Right lobe of liver (tissue), 6 donors: ENCODE measurements at regions not wholly inside any gene's neighbourhood (a gene's known extent, or its start where the extent isn't known, plus 50 kb on each side); places are given as distances from the start of the nearest gene placed in this dataset.

Experiments
- ATAC-seq, 4 donors: fragments of 200-7000 bp; cut with Tn5 transposase; one replicate each; pipeline ENCODE4 v1.9.1; 2020; ENCODE audit warnings: mild to moderate bottlenecking in 4 of 4, moderate library complexity in 4 of 4
- DNase-seq, 3 donors: peaks; one replicate each; pipeline ENCODE4 v3.0.0-alpha.2; 2020
- H3K27ac ChIP-seq, 3 donors: fragments of 200-600 bp; one replicate each; pipeline ENCODE4 v1.8.0; 2022
- H3K27me3 ChIP-seq, 2 donors: fragments of 200-600 bp; one replicate each; pipeline ENCODE4 v1.8.0; 2022
- H3K36me3 ChIP-seq, 4 donors: fragments of 200-600 bp; sonication (generic) in 1 of 4; one replicate each; pipeline versions ENCODE4 v1.5.1 to v1.8.0; 2017 to 2022; ENCODE audit warnings: control low read depth in 1 of 4
- H3K4me1 ChIP-seq, 4 donors: fragments of 200-600 bp; sonication (generic) in 1 of 4; one replicate each; pipeline versions ENCODE4 v1.5.1 to v1.8.0; 2017 to 2022; ENCODE audit warnings: control low read depth in 1 of 4
- H3K4me3 ChIP-seq, 3 donors: fragments of 200-600 bp; one replicate each; pipeline ENCODE4 v1.8.0; 2022
- H3K9me3 ChIP-seq, 4 donors: fragments of 200-600 bp; sonication (generic) in 1 of 4; one replicate each; pipeline versions ENCODE4 v1.5.1 to v1.8.0; 2017 to 2022; ENCODE audit warnings: control low read depth in 1 of 4
- POLR2A ChIP-seq: fragments of 450-650 bp; IDR thresholded peaks from one replicate; pipeline ENCODE4 v1.6.1; 2017; ENCODE audit warnings: antibody characterized with exemption, mild to moderate bottlenecking
- WGBS: methylation state at CpG from one replicate; pipeline ENCODE4 v1.1.6; 2018; ENCODE audit warnings: low coverage, low lambda C conversion rate; ENCODE audit not compliant: insufficient coverage; ENCODE audit errors: missing lambda C conversion rate; 5-methylcytosine and 5-hydroxymethylcytosine counted together
- intact Hi-C, 2 donors: fragments of 100-400 bp; cut with DNase I; formaldehyde crosslinking; loops; one replicate each; pipeline versions ENCODE4 v1.11.2 to v1.14.1; 2022
- TF ChIP-seq, protein P1 (sequence below), 4 donors: fragments of 200-600 bp in 3 of 4; fragments of 450-650 bp in 1 of 4; IDR thresholded peaks; one replicate each; pipeline versions ENCODE4 v1.5.1 to v1.8.0; 2016 to 2022; ENCODE audit warnings: antibody characterized with exemption in 4 of 4, mild to moderate bottlenecking in 2 of 4
- donor health status: DM: no; HTN: yes; CAD: no.
- donor health status: DM: no; HTN: no; CAD: no.
- donor health status: DM: no; HTN: no; CAD: no.
- donor health status: DM: no; HTN: yes; CAD: no.
- donor health status: DM: no; HTN: yes; CAD: no.

DNA sequence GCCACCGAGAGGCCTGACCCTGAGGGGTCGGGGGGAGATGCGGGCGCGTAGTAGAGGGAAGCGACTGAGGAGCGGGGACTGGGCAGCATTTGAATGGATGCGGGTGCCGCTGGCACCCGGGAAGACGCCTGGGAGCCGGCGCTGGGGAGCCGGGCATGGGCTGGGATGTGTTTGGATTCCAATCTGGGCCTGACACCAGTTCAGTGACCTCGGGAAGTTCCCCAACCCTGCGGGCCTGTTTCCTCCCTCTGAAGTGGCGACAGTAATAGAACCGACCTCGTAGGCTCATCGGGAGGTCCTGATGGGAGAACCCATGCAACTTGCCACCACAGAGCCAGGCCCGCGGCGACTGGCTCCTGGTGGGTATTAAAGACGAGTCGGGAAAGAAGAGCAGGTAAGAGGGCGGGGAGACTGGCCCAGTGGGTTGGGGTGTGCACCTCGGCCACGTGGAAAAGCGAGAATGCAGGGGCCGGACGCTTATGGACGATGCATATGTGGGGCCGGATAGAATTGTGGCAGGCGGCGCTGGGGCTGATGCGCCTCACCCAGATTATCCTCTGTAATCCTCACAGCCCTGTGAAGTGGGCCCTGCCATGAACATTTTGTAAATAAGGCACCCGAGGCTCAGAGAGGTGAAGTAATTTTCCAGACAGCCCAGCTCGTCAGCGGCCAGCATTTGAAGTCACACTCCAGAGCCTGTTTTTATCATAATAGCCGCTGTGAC lies 105.8 kb downstream of the SLC16A1 start:
- Histone ChIP-seq H3K4me1 (no peaks in the 10 kb centered on the region), H3K9me3 (no peaks in the 10 kb centered on the region), H3K4me3 (peak overlapping the region; percentile 13 to 42 (median 28)), H3K27ac (no peak overlapping the region), H3K27me3 (peaks cover 0 to 11% of the 10 kb centered on the region in 2 donors), H3K36me3 (no peaks in the 10 kb centered on the region)
- peak; percentile 31 to 67 (median 58) for ATAC-seq
- WGBS: 37% methylated on average over 26 of the region's 40 CpGs
- no peak for DNase-seq
- TF ChIP-seq, protein P1, sequence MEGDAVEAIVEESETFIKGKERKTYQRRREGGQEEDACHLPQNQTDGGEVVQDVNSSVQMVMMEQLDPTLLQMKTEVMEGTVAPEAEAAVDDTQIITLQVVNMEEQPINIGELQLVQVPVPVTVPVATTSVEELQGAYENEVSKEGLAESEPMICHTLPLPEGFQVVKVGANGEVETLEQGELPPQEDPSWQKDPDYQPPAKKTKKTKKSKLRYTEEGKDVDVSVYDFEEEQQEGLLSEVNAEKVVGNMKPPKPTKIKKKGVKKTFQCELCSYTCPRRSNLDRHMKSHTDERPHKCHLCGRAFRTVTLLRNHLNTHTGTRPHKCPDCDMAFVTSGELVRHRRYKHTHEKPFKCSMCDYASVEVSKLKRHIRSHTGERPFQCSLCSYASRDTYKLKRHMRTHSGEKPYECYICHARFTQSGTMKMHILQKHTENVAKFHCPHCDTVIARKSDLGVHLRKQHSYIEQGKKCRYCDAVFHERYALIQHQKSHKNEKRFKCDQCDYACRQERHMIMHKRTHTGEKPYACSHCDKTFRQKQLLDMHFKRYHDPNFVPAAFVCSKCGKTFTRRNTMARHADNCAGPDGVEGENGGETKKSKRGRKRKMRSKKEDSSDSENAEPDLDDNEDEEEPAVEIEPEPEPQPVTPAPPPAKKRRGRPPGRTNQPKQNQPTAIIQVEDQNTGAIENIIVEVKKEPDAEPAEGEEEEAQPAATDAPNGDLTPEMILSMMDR (IDR thresholded peaks at IDR 0.05): no peak
- no peak for TF ChIP-seq POLR2A
- intact Hi-C loops: no loop called here

DNA sequence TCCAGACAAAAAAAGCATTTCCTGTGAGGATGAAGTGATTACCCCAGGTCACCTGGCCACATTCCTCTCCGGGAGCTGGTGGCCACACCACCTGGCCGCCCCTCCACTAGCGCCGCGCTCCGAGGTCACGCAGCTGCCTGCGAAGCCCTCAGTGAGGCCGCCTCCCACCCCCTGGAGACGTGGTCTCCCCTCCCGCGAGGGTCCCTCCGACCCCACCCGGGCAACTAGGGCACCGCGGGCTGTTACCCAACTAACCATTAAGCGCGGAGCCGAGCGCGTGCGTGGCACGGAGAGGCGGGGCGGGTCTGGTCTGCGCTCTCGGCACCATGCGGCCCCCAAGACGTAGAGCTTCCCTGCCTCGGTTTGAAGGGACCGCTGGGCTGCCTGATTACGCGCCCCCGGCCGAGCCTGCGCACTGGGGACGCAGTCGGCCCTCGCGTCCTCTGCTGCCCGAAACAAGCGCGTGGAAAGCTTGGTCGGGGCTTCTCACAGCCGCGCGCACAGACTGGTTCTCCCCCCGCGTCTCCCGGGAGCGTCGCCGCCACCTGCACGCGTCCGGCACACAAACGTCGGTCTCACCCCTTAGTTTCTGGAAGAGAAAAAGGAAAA lies 106.5 kb downstream of the SLC16A1 start:
- DNase-seq: peak in 1 of 3 donors; percentile 23
- no peaks in the 10 kb centered on the region for H3K36me3 ChIP-seq
- no peaks in the 10 kb centered on the region for H3K4me1 ChIP-seq
- no peak overlapping the region for H3K27ac ChIP-seq
- TF ChIP-seq, protein P1 (IDR thresholded peaks at IDR 0.05): no peak
- TF ChIP-seq POLR2A: no peak
- intact Hi-C loops: no loop called here
- 0% methylated on average over 1 of the region's 58 CpGs for WGBS
- no peaks in the 10 kb centered on the region for H3K9me3 ChIP-seq
- peak overlapping the region; percentile 13 to 42 (median 28) for H3K4me3 ChIP-seq
- peak; percentile 37 to 61 (median 50) for ATAC-seq
- H3K27me3 ChIP-seq: peaks cover 0 to 11% of the 10 kb centered on the region in 2 donors

DNA sequence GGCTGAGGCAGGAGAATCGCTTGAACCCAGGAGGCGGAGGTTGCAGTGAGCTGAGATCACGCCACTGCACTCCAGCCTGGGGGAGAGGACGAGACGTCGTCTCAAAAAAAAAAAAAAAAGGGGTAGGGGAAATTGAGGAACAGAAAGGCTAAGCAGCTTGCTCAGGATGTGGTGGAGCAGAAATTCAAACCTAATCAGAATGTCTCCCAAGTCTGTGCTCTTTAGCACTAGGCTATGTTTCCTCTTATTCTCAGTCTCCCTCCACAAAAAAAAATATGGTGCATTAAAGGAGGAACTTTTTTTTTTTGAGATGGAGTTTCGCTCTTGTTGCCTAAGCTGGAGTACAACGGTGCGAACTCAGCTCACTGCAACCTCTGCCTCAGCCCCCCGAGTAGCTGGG lies 114.2 kb downstream of the SLC16A1 start:
- Histone ChIP-seq H3K9me3 (no peaks in the 10 kb centered on the region), H3K4me3 (no peak overlapping the region), H3K4me1 (no peaks in the 10 kb centered on the region), H3K27me3 (no peaks in the 10 kb centered on the region), H3K36me3 (no peaks in the 10 kb centered on the region), H3K27ac (no peak overlapping the region)
- intact Hi-C loops: no loop called here
- no peak for DNase-seq
- WGBS: 63% methylated on average over 10 of the region's 10 CpGs
- TF ChIP-seq, protein P1 (IDR thresholded peaks at IDR 0.05): no peak
- TF ChIP-seq POLR2A: no peak
- peak in 3 of 4 donors; percentile 52 to 75 (median 62) for ATAC-seq

DNA sequence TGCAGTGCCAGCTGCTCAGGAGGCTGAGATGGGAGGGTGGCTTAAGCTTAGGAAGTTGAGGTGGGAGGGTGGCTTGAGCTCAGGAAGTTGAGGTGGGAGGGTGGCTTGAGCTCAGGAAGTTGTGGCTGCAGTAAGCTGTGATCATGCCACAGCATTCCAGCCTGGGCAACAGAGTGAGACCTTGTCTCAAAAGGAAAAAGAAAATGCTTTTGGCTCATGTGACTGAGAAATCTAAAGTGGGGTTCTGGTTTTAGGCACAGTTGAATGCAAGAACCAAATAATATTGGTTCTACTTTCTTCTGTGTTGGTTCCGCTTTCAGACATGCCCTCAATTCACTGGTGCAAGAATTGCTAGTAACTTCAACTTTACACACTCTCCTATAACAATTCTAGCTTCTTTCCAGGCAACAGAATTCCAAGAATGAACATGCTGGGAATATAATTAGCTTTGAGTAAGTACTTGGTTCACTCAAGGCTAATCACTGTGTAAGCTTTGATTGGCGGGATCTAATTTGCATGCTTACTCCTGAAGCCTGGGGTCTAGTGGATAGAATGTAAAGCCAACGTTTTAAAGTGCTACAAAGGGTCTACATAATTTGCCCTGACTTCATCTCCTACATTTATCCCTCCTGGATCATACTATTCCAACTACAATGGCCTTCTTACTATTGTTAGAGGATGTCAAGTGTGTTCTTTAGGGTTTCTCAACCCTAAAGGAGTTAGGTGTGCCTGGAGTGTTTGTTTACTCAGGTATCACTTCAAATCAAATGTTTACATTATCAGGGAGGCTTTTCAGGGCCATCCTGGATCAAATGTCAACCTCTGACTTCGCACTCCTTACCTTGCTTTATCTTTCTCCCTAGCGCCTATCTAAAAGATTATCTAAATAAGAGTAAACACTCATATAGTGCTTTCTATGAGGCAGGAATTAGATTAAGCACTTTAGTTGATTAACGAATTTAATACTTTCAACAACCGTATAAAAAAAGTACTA lies 115.1 kb downstream of the SLC16A1 start:
- Histone ChIP-seq H3K4me3 (no peak overlapping the region), H3K4me1 (no peaks in the 10 kb centered on the region), H3K36me3 (no peaks in the 10 kb centered on the region), H3K27me3 (no peaks in the 10 kb centered on the region), H3K9me3 (no peaks in the 10 kb centered on the region), H3K27ac (no peak overlapping the region)
- WGBS: 47% methylated on average over 7 of the region's 7 CpGs
- DNase-seq (no peak), ATAC-seq (peak in 3 of 4 donors; percentile 14 to 62 (median 42))
- TF ChIP-seq POLR2A: no peak
- TF ChIP-seq, protein P1 (IDR thresholded peaks at IDR 0.05): no peak
- intact Hi-C loops: no loop called here
